Breast epithelium (tissue), 3 donors: ENCODE measurements at regions not wholly inside any gene's neighbourhood (a gene's known extent, or its start where the extent isn't known, plus 50 kb on each side); places are given as distances from the start of the nearest gene placed in this dataset.

ENCODE experiments used
- POLR2AphosphoS5 ChIP-seq, 3 donors: sonication (generic); formaldehyde crosslinking; IDR thresholded peaks; one replicate each; pipeline ENCODE4 v1.6.1; 2017; ENCODE audit warnings: antibody characterized with exemption in 3 of 3
- TF ChIP-seq, protein P1 (sequence below), 3 donors: fragments of 450-650 bp; IDR thresholded peaks; one replicate each; pipeline ENCODE4 v1.5.1; 2016 to 2017; ENCODE audit warnings: antibody characterized with exemption in 3 of 3, mild to moderate bottlenecking in 3 of 3, moderate library complexity in 3 of 3

DNA sequence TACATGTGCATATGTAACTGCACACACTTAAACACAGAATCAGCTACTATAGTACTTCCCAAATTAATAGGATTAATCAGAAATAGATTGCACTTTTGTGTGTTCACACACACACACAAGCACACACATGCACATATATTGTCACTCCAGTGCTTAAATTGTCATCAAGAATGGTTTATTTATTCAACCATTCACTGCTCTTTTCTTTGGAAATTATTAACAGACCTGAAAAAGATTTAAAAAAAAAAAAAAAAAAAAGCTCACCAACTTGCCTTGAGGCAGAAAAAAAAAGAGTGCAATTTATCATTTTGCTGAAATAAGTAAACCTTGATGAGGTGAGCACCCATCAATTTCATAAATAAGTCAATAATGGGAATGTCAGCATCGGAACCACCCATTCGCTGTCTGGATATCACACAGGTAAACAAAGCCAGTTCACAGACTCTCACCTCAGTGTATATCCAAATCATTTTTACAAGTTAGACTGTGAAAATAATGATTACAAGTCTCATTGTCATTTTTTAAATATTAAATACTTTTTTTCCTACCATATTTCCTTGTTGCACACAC, 562.8 kb downstream of the BNC2 start:
- TF ChIP-seq, protein P1, sequence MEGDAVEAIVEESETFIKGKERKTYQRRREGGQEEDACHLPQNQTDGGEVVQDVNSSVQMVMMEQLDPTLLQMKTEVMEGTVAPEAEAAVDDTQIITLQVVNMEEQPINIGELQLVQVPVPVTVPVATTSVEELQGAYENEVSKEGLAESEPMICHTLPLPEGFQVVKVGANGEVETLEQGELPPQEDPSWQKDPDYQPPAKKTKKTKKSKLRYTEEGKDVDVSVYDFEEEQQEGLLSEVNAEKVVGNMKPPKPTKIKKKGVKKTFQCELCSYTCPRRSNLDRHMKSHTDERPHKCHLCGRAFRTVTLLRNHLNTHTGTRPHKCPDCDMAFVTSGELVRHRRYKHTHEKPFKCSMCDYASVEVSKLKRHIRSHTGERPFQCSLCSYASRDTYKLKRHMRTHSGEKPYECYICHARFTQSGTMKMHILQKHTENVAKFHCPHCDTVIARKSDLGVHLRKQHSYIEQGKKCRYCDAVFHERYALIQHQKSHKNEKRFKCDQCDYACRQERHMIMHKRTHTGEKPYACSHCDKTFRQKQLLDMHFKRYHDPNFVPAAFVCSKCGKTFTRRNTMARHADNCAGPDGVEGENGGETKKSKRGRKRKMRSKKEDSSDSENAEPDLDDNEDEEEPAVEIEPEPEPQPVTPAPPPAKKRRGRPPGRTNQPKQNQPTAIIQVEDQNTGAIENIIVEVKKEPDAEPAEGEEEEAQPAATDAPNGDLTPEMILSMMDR (IDR thresholded peaks at IDR 0.05), result no peak
- TF ChIP-seq POLR2AphosphoS5 (IDR thresholded peaks at IDR 0.05), result no peak
